ENCODE measurements at regions not wholly inside any gene's neighbourhood (a gene's known extent, or its start where the extent isn't known, plus 50 kb on each side); places are given as distances from the start of the nearest gene placed in this dataset.

DNA sequence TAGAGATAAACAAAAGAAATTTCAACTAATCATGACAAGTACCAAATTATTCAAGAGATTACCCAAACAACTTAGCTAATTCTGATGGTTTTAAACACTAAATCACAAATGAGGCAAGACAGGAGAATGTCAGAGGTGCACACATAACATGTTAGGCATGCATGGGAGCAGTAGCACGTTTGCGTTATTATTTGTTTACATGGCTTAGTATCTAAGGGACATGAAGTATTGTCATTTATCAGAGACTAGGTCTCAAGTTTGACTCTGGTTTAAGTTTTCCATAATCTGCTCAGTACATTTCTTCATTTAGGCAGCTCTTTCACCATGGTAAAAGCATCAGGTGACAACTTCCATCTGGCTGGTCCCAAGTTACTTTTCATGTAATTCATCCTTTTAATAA, 244.1 kb upstream of the TNC start:
- TF ChIP-seq NFIC (IDR thresholded peaks at IDR 0.05) (no peak), FOXM1 (IDR thresholded peaks at IDR 0.05; ENCODE audit: borderline replicate concordance, low read depth) (no peak), TEAD4 (IDR thresholded peaks at IDR 0.05) (no peak)

DNA sequence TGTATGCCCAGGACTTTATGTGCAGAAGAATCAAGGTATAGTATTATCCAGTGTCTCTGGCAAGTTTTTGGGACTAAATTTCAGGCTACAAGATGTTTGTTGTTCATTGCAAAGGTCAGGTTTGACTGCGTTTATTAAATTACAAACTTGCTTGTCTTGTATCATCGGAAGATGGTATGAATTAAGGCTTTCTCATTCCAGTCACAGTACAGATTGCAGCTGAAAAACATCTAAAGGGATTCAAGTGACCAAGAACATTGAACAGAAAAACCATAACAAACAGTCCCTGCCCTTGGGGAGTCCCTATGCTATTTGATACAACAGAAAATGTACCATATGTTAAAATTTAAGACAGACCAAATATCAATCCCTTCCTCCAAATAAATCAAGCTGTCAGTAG, 244.7 kb upstream of the TNC start:
- TF ChIP-seq, protein P1, sequence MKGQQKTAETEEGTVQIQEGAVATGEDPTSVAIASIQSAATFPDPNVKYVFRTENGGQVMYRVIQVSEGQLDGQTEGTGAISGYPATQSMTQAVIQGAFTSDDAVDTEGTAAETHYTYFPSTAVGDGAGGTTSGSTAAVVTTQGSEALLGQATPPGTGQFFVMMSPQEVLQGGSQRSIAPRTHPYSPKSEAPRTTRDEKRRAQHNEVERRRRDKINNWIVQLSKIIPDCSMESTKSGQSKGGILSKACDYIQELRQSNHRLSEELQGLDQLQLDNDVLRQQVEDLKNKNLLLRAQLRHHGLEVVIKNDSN (IDR thresholded peaks at IDR 0.05): no peak
- TF ChIP-seq FOXM1 (IDR thresholded peaks at IDR 0.05; ENCODE audit: borderline replicate concordance, low read depth) (no peak), EP300 (IDR thresholded peaks at IDR 0.05; ENCODE audit: borderline replicate concordance) (no peak), TEAD4 (IDR thresholded peaks at IDR 0.05) (no peak), EGR1 (IDR thresholded peaks at IDR 0.05) (no peak), CEBPB (IDR thresholded peaks at IDR 0.05) (no peak), ZBTB7A (IDR thresholded peaks at IDR 0.05; ENCODE audit: low read depth) (no peak), RAD21 (IDR thresholded peaks at IDR 0.05; ENCODE audit: low read depth) (no peak)
- TF ChIP-seq, protein P2, sequence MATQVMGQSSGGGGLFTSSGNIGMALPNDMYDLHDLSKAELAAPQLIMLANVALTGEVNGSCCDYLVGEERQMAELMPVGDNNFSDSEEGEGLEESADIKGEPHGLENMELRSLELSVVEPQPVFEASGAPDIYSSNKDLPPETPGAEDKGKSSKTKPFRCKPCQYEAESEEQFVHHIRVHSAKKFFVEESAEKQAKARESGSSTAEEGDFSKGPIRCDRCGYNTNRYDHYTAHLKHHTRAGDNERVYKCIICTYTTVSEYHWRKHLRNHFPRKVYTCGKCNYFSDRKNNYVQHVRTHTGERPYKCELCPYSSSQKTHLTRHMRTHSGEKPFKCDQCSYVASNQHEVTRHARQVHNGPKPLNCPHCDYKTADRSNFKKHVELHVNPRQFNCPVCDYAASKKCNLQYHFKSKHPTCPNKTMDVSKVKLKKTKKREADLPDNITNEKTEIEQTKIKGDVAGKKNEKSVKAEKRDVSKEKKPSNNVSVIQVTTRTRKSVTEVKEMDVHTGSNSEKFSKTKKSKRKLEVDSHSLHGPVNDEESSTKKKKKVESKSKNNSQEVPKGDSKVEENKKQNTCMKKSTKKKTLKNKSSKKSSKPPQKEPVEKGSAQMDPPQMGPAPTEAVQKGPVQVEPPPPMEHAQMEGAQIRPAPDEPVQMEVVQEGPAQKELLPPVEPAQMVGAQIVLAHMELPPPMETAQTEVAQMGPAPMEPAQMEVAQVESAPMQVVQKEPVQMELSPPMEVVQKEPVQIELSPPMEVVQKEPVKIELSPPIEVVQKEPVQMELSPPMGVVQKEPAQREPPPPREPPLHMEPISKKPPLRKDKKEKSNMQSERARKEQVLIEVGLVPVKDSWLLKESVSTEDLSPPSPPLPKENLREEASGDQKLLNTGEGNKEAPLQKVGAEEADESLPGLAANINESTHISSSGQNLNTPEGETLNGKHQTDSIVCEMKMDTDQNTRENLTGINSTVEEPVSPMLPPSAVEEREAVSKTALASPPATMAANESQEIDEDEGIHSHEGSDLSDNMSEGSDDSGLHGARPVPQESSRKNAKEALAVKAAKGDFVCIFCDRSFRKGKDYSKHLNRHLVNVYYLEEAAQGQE (IDR thresholded peaks at IDR 0.05; ENCODE audit: low read depth): no peak
- TF ChIP-seq, protein P3, sequence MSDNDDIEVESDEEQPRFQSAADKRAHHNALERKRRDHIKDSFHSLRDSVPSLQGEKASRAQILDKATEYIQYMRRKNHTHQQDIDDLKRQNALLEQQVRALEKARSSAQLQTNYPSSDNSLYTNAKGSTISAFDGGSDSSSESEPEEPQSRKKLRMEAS (IDR thresholded peaks at IDR 0.05): no peak

DNA sequence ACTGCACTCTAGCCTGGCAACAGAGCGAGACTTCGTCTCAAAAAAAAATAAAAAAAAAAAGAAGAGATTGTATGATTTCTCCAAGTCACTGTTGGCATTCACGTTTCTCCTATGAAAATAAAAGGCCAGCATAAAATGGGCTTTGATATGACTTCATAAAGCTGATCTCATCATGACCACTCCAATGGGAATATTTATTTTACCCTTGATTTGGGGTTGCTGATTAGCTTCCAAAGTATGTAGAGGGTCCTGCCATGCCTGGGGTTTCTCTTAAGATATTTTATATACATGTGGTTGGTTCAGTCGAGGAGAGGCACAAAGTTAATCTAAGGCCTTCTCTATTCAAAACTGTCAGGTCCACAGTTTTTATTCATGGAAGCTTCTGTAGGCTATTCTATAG, 247.0 kb upstream of the TNC start:
- TF ChIP-seq CEBPB (IDR thresholded peaks at IDR 0.05) (no peak), RAD21 (IDR thresholded peaks at IDR 0.05; ENCODE audit: low read depth) (no peak), YY1 (IDR thresholded peaks at IDR 0.05; ENCODE audit: low read depth) (no peak), TCF12 (IDR thresholded peaks at IDR 0.05; ENCODE audit: low read depth) (no peak), TAF1 (IDR thresholded peaks at IDR 0.05; ENCODE audit: low read depth) (no peak), EGR1 (IDR thresholded peaks at IDR 0.05) (no peak), NFIC (IDR thresholded peaks at IDR 0.05) (no peak), TEAD4 (IDR thresholded peaks at IDR 0.05) (no peak), EP300 (IDR thresholded peaks at IDR 0.05; ENCODE audit: borderline replicate concordance) (no peak), FOXM1 (IDR thresholded peaks at IDR 0.05; ENCODE audit: borderline replicate concordance, low read depth) (no peak), ZBTB7A (IDR thresholded peaks at IDR 0.05; ENCODE audit: low read depth) (no peak), CREB1 (IDR thresholded peaks at IDR 0.05; ENCODE audit: low read depth) (no peak)
- TF ChIP-seq, protein P1 (IDR thresholded peaks at IDR 0.05): no peak
- TF ChIP-seq, protein P3 (IDR thresholded peaks at IDR 0.05): no peak
- TF ChIP-seq, protein P2 (IDR thresholded peaks at IDR 0.05; ENCODE audit: low read depth): no peak

DNA sequence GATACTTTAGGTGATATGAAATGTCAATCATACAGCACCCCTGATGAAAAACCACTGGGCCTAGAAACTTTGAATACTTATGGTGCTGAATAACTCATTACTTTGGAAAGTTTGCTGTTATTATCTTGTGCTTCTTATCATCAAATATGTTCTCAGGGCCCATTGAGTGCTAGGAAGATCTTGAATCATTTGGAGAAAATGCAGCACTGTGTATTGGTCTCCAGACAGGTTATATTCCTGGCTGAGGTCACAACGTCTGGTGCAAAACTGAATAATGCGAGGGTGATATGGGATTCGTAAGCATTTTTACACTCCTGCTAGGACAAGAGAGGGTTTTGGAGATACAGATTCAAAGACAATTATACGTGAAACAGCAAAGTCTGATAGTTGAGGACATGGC, 249.4 kb upstream of the TNC start:
- TF ChIP-seq TCF12 (IDR thresholded peaks at IDR 0.05; ENCODE audit: low read depth): no peak
- no peak for TF ChIP-seq ZBTB7A (IDR thresholded peaks at IDR 0.05; ENCODE audit: low read depth)

DNA sequence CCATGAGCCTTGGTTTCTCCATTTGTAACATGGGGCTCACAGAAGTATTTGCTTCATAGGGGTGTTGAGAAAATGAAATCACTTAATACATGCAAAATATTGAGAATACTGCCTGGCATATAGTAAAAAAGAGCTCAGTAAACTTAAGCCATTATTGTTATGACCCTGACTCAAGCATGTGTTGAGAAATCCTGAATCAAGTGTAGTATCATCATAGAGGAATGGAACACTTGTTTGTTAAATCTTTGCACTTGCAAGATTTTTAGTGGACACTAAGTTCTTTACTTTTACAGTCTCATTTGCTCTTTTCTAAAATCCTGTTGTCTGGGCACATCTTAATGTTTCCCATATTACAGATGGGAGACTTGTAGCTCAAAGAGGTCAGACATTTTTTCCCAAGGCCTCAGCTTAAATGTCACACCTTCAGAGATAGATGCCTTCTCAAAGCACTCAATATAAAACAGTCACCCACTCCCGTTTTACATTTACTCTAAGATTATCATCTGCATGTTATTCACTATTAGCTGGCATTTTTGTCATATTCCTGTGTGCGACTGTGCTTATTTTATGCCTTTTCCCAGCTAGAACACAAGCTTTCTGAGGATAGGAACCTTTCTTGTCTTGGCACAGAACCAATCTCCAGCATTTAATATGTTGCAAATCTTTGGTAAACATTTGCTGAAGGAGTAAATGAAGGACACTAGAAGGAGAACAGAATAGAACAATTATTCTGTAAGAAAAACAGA, 250.0 kb upstream of the TNC start:
- TF ChIP-seq YY1 (IDR thresholded peaks at IDR 0.05; ENCODE audit: low read depth) (no peak), EP300 (IDR thresholded peaks at IDR 0.05; ENCODE audit: borderline replicate concordance) (no peak), FOXM1 (IDR thresholded peaks at IDR 0.05; ENCODE audit: borderline replicate concordance, low read depth) (no peak), RAD21 (IDR thresholded peaks at IDR 0.05; ENCODE audit: low read depth) (no peak), NFIC (IDR thresholded peaks at IDR 0.05) (no peak), TAF1 (IDR thresholded peaks at IDR 0.05; ENCODE audit: low read depth) (no peak), TEAD4 (IDR thresholded peaks at IDR 0.05) (no peak)
- TF ChIP-seq, protein P1 (IDR thresholded peaks at IDR 0.05): no peak
